Heart left ventricle (tissue), 13 donors: ENCODE measurements at regions not wholly inside any gene's neighbourhood (a gene's known extent, or its start where the extent isn't known, plus 50 kb on each side); places are given as distances from the start of the nearest gene placed in this dataset.

Experiments
- POLR2A ChIP-seq, 2 donors: fragments of 450-650 bp; IDR thresholded peaks; one replicate each; pipeline ENCODE4 v1.6.1; 2017; ENCODE audit warnings: antibody characterized with exemption in 2 of 2, mild to moderate bottlenecking in 2 of 2, moderate library complexity in 2 of 2
- TF ChIP-seq, protein P1 (sequence below), 12 donors: fragments of 200-600 bp; sonication (generic) in 4 of 12; IDR thresholded peaks; one replicate each; pipeline versions ENCODE4 v1.5.0 to v1.8.0; 2018 to 2022; ENCODE audit warnings: antibody characterized with exemption in 12 of 12, mild to moderate bottlenecking in 5 of 12
- donor health status: ischemic (EF 13 %, LVEDD 7.1; RV severe dilation, severe dysfunction).
- donor health status: DM: no; HTN: yes; CAD: no.
- donor health status: DM: no; HTN: no; CAD: no.
- donor health status: ischemic (EF 25% LVEDD 6.9; RV normal size, moderate dysfunction).
- donor health status: ischemic (EF 25% LVEDD 5.7; RV mildly dilated, moderate dysfunction).
- donor health status: ischemic (EF 35%, LVEDD 5.7; RV mildly dilated, moderate dysfunction).
- donor health status: nonischemic (EF 11% LVEDD 7.7; RV severe dilation, severe dysfunction).
- donor health status: DM: yes; HTN: yes; CAD: no.
- donor health status: PGD.
- donor health status: ischemic (EF 29% LVEDD 5.4; RV normal size, mild dysfunction).
- donor health status: nonischemic (EF 23%, LVEDD 6.1; RV moderate dilation, normal function).

DNA sequence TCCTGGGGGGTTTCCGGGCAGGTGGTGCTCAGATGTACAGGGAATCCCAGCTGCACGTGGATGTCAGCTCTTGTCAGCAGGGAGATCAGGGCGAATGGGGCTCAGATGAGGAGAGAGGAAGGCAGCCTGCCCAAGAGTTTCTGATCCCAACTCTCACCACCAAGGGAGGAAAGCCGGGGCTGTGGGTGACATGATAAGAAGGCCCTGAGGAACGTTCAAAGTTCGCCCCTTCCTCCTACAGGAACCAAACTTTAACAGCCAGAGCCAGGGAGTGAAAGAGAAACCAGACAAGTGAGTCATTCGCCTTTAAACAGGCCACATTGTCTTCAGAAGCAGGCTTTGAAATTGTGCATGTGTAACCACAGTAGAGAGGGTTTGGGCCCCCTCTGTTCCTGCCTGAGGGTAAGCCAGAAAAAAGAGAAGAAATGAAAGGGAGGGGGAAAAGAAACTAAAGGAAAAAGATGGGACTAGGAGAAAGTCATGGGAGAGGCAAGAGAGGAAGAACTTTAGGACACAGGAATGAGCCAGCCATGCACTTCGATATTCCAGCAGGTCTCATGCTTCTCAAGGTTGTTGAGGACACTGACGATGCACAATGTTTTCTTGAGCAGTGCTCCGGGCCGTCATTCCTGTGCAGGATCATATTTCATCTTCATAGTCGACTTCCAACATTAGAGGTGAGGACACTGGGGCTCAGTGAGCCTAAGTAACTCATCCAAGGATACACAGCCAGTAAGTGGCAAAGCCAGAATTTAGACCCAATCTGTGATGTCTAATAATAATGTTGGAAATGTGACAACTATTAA lies 691.4 kb upstream of the TBX3 start:
- TF ChIP-seq, protein P1, sequence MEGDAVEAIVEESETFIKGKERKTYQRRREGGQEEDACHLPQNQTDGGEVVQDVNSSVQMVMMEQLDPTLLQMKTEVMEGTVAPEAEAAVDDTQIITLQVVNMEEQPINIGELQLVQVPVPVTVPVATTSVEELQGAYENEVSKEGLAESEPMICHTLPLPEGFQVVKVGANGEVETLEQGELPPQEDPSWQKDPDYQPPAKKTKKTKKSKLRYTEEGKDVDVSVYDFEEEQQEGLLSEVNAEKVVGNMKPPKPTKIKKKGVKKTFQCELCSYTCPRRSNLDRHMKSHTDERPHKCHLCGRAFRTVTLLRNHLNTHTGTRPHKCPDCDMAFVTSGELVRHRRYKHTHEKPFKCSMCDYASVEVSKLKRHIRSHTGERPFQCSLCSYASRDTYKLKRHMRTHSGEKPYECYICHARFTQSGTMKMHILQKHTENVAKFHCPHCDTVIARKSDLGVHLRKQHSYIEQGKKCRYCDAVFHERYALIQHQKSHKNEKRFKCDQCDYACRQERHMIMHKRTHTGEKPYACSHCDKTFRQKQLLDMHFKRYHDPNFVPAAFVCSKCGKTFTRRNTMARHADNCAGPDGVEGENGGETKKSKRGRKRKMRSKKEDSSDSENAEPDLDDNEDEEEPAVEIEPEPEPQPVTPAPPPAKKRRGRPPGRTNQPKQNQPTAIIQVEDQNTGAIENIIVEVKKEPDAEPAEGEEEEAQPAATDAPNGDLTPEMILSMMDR (IDR thresholded peaks at IDR 0.05), result no peak
- TF ChIP-seq POLR2A (IDR thresholded peaks at IDR 0.05), result no peak
